Activated CD4-positive, alpha-beta T cell treated with anti-CD3 and anti-CD28 coated beads, Interleukin-10, Interleukin-2, amounts not matched to agents 100 ng/mL and 50 ng/mL, durations not matched to agents 16 hours and 8 hours (primary cell): ENCODE measurements at regions not wholly inside any gene's neighbourhood (a gene's known extent, or its start where the extent isn't known, plus 50 kb on each side); places are given as distances from the start of the nearest gene placed in this dataset.

Source experiments
- DNase-seq: peaks from one replicate; pipeline ENCODE4 v3.0.0-alpha.2; 2020

DNA sequence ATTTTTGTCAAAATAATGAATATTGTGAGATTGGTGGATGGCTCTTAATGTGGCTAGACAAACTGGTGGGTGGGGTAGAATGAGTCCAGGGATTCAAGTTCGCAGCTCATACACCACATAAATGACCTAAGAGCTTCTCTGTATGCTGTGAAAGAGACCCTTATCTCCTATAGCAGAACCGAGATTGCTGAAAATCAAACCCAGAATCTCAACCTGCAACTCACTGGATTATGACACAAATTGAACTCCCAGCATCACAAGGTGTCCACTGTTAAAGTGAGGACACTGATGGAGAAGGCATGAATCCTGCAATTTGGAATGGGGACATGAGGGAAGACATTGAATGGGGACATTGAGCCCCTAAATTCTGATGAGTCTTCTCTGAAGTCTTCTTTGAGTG, 51.3 kb upstream of the CNKSR3 start:
- no peak for DNase-seq

DNA sequence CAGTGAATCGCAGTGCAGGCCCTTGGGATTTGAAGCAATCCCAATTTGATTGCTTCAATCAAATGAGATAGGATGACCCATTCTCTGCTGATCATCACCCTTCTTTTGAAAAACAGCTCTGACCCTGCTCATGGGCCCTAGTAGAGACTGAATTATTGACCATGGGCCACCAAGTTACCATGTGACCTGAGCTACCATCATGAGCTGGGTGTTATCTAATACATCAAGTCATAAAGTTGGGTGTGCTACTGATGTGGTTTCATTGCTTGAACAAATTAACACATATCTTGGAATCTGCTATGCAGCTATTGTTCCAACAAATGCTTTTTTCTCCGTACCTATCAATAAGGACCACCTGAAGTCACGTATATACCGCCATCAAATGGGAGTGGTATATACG, 54.8 kb upstream of the CNKSR3 start:
- no peak for DNase-seq

DNA sequence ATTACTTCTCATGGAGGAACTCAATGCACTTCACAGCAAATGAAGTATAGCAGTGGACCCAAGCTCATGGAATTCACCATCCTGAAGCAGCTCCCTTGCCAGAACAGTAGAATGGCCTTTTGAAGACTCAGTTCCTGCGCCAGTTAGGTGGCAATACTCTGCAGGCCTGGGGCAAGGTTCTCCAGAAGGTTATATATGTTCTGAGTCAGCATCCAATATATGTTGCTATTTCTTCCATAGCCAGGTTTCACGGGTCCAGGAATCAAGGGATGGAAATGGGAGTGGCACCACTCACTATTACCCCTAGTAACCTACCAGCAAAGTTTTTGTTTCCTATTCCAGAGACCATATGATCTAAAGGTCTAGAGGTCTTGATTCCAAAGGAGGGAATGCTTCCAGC, 56.4 kb upstream of the CNKSR3 start:
- no peak for DNase-seq

DNA sequence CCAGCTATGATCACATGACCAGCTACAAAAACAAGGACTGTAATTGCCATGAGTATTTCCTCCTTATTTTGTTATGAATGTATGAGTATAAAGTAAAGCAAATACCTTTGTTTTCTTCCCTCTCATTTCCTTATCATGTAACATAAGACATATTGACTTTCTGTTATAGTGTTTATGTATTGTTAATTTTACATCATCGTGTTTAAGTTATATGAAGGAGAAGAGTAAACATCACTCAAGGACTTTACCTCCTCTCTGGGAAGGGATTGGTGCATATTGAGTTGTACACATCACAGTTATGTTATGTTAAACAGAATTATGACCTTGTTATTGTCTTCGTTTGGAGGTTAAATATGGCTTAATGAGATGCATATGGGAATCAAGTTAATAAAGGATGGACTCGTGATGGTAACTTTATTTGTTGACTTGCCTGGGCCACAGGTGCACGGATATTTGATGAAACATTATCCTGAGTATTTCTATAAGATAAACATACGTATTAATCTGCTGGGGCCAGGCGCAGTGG, 57.3 kb upstream of the CNKSR3 start:
- DNase-seq = no peak

DNA sequence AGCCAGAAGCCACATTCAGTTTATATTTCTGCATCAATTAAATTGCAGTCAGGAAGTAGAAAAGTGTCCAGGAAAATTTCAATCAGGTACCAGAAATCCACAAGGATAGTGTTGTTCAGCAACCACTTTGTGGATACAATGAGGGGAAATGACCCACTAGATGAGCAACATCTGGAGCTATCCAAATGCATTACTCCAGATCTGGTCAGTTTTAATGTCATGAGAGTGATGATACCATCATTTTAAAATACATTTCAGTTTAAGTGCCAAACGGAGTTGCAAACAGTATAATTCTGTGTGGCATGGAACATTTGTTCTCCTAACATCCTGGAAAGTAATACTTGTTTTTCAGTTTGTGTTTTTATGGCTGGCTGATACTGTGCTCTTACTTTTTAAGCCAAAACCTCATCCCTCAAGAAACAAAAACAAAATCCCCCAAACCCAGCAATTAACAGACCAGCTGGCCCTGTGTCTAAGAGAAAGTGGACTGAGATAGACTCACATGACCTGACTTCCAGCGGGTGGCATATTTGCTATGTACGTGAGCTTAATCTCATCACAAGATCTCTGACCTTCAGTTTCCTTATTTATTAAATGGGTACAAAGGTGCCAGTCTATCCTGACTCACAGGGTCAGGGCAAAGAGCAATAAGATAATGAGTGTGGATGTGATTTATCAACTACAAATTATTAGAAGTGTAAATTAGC, 58.8 kb upstream of the CNKSR3 start:
- no peak for DNase-seq

DNA sequence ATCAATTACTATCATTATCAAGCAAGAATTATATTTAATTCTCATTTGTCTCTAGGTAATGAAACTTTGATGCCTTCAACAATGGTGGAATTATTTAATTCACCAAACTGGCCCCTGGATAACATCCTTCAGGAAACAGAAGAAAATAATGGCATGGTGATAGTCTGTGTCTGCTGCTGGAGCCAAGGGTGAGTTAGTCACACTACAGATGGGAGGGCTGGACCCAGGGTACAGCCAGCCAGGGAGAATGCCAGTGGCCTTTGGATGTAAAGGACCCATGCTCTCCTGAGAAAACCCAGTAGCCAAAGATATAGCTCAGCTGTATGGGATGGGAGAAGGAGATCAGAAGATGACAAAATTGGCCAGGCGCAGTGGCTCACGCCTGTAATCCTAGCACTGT, 60.0 kb upstream of the CNKSR3 start:
- no peak for DNase-seq

DNA sequence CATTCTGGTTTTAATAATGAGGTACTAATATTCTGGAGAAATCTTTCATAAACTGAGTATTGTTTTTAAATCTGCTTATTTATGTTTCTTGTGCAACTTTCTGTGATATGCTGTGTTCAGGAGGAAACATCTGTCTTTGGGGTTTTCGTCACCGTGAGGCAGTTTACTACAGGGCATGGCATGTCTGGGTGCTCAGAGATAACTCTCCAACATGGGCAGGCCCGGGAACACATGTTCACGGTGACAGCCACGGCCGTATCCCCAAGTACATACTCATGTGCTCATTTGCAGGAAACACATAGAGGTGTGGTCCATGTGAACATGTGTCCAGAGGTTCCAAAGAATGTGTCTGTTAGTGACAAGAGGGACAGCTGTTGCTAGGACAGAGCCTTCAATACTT, 62.1 kb upstream of the CNKSR3 start:
- DNase-seq = no peak

DNA sequence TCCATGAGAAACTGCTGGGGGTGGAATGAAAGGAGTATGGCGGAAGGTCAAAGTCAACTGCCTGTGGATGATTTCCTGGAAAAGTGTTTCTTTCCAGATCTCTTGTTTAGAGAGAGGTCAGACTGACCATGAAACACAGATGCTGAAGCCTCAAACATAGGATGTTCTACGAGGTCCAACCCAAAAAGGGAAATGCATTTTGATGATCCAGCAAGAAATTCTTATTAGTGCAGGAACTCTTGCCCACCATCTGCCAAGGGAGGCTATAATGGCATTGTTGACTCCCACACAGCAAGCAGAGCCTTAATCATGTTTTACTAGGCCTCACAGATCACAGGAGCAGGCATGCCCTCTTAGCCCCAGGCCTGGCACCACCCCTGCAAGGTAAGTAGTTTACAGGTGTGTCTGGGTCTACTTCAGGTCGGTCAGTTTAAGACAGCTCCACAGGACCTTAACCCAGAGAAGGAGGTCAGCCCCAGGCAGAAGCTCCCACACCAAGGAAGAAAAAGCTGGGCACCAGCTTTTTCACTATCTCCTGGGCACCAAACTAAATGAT, 67.6 kb upstream of the CNKSR3 start:
- no peak for DNase-seq

DNA sequence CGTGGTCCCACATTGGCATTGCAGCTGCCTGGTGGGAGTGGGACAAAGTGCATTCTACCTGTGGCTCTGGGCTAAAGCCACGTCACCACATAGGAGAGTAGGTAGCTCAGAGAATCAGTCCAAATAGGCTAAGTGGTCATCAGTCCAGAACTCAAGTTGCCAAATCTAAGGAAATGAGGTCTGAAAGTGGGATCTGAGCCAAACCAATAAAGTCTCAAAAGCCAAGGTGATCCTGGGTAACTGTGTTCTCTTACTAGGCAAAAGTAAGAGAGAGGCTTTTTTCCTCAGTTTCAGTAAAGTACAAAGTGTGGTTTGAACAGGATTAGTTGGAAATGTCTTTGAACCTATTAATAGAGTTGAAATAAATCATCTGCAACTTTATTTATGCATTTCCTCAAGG, 68.6 kb upstream of the CNKSR3 start:
- no peak for DNase-seq

DNA sequence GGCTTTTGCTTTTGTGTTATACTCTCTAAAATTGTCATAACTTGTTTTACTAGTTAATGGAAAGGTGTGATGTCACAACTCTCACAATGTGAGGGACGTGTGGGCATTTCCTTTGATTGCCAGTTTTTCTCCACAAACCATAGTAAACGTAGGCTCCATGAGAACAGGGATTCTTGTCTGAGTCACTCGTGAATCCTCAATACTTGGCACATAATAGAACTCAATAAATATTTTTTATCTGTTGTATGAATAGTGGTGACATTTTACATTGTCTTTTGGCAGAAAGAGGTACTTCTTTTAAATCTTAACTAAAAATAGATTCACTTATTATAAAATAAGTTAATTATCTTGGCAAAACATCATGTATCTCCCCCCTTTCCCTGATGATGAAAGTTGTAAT, 69.0 kb upstream of the CNKSR3 start:
- no peak for DNase-seq

DNA sequence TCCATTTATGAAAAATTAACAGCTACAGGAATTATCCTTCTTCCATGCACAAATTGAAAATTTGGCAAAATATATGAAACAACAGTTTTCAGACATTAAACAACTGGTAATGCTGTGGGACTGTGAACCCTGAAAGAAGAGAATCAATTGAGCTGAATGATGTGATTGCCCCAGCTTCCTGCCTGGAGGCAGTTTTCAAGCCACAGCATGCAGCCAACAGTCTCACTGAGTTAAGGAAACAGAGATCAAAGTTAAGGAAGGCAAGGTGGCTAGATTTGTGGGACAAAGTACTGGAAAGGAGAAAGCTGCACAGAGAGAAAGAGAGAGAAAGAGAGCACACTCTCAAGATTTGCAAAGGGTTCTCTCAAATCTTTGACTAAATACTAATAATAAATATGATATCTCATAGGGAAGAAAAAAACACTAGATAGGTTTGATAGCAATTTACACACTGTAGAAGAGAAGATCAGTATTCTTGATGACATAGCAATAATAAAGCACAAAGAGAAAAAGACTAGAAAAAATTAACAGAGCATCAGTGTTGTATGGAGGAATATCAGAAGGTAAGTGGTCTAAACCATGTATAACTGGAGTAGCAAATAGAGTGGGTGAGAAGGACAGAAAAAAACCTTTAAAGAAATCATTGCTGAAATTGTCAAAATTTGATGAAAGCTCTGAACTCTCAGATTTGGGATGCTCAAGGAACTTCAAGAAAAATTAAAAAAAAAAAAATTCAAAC, 70.1 kb upstream of the CNKSR3 start:
- no peak for DNase-seq

DNA sequence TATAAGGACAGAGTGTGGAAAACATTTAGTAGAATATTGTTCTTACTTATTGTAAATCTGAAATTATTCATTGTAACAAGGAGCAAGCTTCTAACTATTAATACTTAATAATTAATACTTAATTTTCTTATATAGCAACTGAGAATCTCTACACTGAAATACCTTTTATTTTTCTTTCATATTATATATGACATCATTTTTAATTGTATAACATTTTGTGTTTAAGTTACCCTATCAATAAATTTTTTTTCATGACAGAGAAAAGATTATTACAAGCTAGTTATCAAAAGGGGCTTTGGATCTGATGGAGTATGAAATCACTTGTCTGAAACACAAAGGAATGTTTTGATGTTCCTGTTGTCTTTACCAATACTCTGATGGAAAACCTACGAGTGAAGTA, 72.2 kb upstream of the CNKSR3 start:
- no peak for DNase-seq

DNA sequence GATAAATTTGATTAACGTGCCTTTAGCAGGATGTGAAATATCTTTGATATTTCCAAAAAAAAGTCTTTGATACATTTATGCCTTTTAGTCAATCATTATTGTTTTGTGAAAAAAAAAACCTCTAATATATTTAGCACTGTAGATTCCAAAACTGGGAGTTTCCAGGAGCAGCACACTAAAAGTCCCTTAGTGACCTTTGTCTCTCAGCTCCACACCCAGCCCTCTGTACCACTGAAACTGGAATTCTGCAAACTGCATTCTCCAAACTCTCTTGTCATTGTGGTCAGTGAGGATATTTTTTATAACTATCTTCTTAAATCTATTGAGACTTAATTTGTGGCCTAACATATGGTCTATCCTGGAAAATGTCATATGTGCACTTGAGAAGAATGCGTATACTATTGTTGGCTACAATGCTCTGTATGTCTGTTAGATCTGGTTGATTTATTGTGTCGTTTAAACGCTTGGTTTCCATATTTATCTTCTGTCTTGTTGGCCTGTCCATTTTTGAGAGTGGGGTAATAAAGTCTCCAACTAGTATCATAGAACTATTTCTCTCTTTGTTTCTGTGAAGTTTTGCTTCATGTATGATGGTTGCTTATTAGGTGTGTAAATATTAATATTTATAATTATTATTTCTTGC, 73.2 kb upstream of the CNKSR3 start:
- no peak for DNase-seq

DNA sequence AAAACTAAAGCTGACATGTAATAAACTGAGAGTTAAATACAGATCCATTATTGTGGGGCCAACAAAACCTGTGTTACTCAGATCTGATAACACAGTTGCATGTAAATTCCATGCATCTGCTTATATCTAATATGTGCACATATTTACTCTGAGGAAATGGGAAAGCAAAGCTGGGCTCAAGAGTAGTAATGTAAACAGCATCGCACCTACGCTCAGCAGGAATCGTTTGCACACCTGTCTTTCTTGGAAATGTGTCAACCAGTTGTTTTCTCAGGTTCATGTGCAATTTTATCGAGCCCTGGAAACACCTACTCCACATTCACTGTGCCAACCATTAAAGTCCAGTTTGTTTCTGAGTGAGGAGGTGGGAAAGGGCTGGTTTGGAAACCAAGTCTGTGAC, 80.3 kb upstream of the CNKSR3 start:
- no peak for DNase-seq

DNA sequence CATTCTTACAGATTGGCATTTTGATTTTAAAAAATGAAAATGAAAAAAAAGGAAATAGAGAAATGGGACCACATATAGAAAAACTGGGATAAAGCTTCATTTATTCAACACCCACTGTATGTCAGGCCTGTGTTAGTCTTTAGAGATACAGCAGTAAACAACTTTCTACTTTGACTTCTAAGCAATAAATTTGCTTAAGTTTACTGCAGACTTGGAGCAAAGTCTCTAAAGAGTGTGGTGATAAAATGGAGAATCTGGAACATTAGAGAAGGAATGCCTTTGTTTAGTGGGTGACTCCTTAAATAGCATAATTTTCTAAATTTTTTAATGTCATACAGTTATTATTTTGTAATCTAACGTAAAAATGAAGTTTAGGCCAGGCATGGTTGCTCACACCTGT, 80.7 kb upstream of the CNKSR3 start:
- DNase-seq = no peak

DNA sequence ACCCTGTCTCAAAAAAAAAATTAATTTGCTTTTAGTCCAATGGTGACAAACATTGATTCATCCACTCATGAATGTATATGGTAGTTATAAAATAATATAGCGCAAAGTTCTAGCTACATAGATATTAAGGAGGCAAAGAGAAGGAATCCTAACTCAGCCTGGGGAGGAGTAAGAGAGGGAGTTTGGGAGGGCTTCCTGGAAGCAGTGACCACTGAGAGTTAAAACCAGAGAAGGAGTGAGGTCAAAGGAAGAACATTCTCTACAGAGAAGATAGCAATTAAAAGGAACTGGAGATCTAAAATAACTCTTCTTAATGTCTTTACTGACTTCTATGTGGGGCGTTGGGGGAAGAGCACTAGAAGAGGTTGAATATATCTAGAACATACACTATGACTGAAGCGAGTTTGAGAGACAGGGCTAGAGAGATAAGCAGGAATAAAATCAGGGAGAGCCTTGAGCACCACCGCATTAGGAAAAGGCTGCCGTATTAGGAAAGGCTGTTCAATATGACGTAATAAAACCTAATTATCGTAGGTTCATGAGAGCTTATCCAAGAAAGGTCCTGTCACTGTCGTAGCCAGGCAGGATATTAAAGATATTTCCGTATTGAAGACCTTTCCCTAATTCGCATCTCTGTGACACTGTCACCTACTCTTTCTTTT, 81.8 kb upstream of the CNKSR3 start:
- no peak for DNase-seq

DNA sequence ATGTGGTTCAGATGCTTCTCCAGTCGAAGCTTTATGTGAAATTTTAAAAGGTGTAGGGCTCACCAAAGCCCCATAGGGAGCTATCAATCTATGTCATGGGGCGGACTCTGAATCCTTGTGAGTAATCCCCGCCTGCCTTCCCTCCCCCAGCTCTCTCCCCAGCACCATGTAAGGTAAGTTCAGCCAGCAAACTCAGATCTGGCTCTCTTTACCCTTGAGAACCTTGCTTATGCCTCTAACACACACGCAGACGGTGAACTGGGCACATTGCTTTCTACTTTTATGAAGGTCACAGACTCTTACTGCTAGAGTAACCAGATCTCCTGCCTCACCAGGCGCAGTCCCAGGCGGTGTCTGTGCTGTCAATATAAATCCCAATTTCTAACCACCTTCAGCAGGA, 82.6 kb upstream of the CNKSR3 start:
- DNase-seq = no peak

DNA sequence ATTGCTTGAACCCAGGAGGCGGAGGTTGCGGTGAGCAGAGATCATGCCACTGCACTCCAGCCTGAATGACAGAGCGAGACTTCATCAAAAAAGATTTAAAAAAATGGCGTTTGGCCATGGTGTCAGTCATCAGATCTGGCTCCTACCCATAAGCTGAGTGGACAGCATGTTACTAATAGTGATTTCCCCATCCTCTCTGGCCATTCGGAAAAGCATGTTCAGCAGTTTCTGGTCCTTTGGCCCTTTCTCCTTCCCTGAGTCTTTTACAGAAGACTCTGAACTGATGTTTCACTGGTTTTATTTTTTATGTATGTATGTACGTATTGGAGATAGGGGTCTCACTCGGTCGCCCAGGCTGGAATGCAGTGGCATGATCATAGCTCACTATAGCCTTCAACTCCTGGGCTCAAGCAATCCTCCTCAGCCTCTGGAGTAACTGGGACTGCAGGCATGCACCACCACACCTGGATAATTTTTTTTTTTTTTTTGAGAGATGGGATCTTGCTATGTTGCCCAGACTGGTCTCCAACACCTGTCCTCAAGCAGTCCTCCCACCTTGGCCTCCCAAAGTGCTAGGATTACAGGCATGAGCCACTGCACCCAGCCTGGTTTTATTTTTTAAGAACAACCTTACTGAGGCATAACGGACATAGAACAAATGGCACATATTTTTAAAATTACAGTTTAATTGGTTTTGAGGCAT, 84.2 kb upstream of the CNKSR3 start:
- no peak for DNase-seq

DNA sequence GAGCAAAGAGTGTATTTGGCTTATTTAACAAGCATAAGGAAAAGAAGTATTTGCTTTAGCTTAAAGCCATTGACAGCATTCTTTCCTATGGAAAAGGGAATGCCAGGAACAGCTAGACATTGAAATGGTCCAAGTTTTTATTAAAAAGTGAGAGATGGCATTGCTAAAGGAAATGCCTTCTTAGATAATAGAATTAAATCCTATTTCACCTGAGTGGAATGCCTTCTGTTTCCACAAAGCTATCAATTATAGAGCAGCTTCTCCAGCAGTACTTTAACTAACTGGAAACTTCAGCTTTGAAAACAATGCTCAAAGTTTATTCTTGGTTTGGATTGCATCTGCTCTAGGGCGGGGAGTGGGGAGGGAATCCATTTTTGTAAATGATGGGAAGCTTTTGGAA, 85.1 kb upstream of the CNKSR3 start:
- no peak for DNase-seq

DNA sequence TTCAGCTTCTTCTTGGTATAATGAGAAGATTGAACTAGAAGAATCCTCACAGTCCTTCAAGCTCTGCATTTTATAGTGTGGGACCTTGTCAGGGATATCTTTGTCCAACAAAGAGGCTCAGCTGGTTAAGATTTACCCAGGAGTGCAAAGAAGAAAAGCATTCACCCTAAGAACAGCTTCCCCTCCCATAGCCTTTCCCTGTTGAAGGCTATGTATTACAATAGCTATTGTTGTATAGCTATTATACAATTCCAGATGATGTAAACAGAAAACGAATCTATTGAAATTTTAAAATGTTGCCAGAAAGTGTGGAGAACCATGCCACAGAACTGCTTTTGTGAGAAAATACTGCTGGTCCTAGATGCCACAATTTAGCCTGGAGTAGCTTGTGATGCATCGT, 85.5 kb upstream of the CNKSR3 start:
- DNase-seq = no peak

DNA sequence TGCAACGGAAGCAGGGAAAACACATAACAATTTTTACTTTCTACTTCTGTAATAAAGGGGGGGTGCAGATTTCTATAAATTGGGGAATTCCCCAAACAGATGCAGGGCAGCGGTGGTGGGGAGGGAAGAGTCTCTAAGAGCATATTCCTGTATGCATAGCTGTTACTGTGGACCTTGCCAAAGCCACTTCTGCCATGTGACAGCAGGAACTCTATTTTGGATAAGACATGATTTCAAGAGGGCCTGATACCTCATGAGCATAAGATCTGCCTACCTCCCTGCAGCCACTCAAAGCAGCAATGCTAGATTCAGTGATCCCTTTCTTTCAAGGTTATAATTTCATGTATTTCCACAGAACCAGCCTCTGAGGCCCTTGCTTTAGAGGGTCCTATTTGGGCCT, 86.2 kb upstream of the CNKSR3 start:
- DNase-seq = no peak

DNA sequence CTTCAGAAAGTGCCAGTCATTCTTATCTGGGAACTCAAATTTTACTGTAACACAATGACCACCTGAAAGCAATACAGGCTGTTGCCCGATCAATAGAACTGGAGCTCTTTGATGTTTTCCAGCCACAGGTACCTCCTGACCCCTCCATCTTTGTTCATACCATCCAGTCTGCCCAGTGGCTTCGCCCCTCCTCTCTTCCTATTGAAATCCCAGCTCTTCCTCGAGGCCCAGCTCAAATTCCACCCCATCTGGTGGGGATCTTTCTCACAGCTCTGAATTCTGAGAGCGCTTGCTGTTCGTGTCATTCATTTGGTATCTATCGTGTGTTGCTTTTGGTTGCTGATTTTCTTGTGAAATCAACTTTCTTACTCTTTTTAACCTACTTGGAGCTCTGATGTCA, 87.9 kb upstream of the CNKSR3 start:
- no peak for DNase-seq

DNA sequence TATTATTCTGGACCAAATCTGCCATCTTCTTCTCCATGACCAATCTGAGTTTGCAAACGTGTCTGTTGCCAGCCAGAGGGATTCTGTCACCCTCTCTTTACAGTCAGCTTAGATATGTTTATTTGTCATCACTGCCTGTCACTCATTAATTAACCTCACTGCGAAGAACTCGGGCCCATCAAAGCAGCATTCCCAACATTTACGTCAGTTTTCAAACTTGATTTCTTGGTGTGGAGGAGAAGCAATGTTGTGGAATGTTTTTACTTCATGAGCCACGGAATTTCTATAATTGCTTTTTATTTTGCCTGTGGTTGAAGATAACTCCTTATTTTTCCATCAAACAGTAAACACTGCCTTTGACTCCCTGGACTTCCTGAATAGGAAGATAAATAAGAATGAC, 91.8 kb upstream of the CNKSR3 start:
- DNase-seq = no peak
